ENCODE measurements at regions not wholly inside any gene's neighbourhood (a gene's known extent, or its start where the extent isn't known, plus 50 kb on each side); places are given as distances from the start of the nearest gene placed in this dataset.

- DNase-seq (ENCODE audit: low read depth in 2 of 3, low spot score in 1 of 3): no peak
Observed at GRCh38 chr10:43963379-43963778, 314.7 kb upstream of the ZNF32 start.

GRCh38 chr10:43962346-43963191 lies 313.9 kb upstream of the ZNF32 start:
- no peak for DNase-seq (ENCODE audit: low read depth in 2 of 3, low spot score in 1 of 3)

GRCh38 chr10:43961523-43962345 lies 313.1 kb upstream of the ZNF32 start:
- DNase-seq (ENCODE audit: low read depth in 2 of 3, low spot score in 1 of 3): no peak

- DNase-seq (ENCODE audit: low read depth in 2 of 3, low spot score in 1 of 3): no peak
Observed at GRCh38 chr10:43960981-43961380, 312.3 kb upstream of the ZNF32 start.

GRCh38 chr10:43960477-43960876 lies 311.8 kb upstream of the ZNF32 start:
- DNase-seq (ENCODE audit: low read depth in 2 of 3, low spot score in 1 of 3): no peak

- DNase-seq (ENCODE audit: low read depth in 2 of 3, low spot score in 1 of 3): no peak
Observed at GRCh38 chr10:43960135-43960415, 311.4 kb upstream of the ZNF32 start.

GRCh38 chr10:43959364-43960134 lies 310.9 kb upstream of the ZNF32 start:
- DNase-seq (ENCODE audit: low read depth in 2 of 3, low spot score in 1 of 3): no peak

GRCh38 chr10:43958964-43959363 lies 310.3 kb upstream of the ZNF32 start:
- DNase-seq (ENCODE audit: low read depth in 2 of 3, low spot score in 1 of 3): no peak

- no peak for DNase-seq (ENCODE audit: low read depth in 2 of 3, low spot score in 1 of 3)
Observed at GRCh38 chr10:43958071-43958432, 309.4 kb upstream of the ZNF32 start.

GRCh38 chr10:43957267-43958070 lies 308.8 kb upstream of the ZNF32 start:
- no peak for DNase-seq (ENCODE audit: low read depth in 2 of 3, low spot score in 1 of 3)

GRCh38 chr10:43955978-43956377 lies 307.3 kb upstream of the ZNF32 start:
- no peak for DNase-seq (ENCODE audit: low read depth in 2 of 3, low spot score in 1 of 3)

GRCh38 chr10:43955002-43955596 lies 306.4 kb upstream of the ZNF32 start:
- no peak for DNase-seq (ENCODE audit: low read depth in 2 of 3, low spot score in 1 of 3)

- DNase-seq (ENCODE audit: low read depth in 2 of 3, low spot score in 1 of 3): no peak
Observed at GRCh38 chr10:43953672-43954071, 305.0 kb upstream of the ZNF32 start.

GRCh38 chr10:43952760-43953159 lies 304.1 kb upstream of the ZNF32 start:
- no peak for DNase-seq (ENCODE audit: low read depth in 2 of 3, low spot score in 1 of 3)

- DNase-seq (ENCODE audit: low read depth in 2 of 3, low spot score in 1 of 3): no peak
Observed at GRCh38 chr10:43949351-43949750, 300.7 kb upstream of the ZNF32 start.

- DNase-seq (ENCODE audit: low read depth in 2 of 3, low spot score in 1 of 3): no peak
Observed at GRCh38 chr10:43946445-43946844, 297.8 kb upstream of the ZNF32 start.

- DNase-seq (ENCODE audit: low read depth in 2 of 3, low spot score in 1 of 3): no peak
Observed at GRCh38 chr10:43945908-43946307, 297.2 kb upstream of the ZNF32 start.

- DNase-seq (ENCODE audit: low read depth in 2 of 3, low spot score in 1 of 3): no peak
Observed at GRCh38 chr10:43945094-43945730, 296.5 kb upstream of the ZNF32 start.

- no peak for DNase-seq (ENCODE audit: low read depth in 2 of 3, low spot score in 1 of 3)
Observed at GRCh38 chr10:43944381-43945093, 295.9 kb upstream of the ZNF32 start.

Data from stimulated activated CD4-positive, alpha-beta T cell treated with anti-CD3 and anti-CD28 coated beads, Interleukin-12 subunit alpha, Interleukin-12 subunit beta, amount 100 ng/mL, for 48 hours (primary cell).